WERI-Rb-1 (cell line): ENCODE measurements at regions not wholly inside any gene's neighbourhood (a gene's known extent, or its start where the extent isn't known, plus 50 kb on each side); places are given as distances from the start of the nearest gene placed in this dataset.

Experiments used
- DNase-seq: peaks from one replicate; pipeline ENCODE4 v3.0.0-alpha.2; 2020
- H3K27ac ChIP-seq: fragments of 250-450 bp; sonication (Bioruptor Pico); 2 replicates; pipeline ENCODE4 v1.5.1; 2020; ENCODE audit warnings: mild to moderate bottlenecking, moderate library complexity
- H3K27me3 ChIP-seq: fragments of 250-450 bp; sonication (Bioruptor Pico); 2 replicates; pipeline ENCODE4 v1.5.1; 2021; ENCODE audit warnings: mild to moderate bottlenecking, low read depth, moderate library complexity; ENCODE audit not compliant: insufficient read depth, severe bottlenecking
- H3K36me3 ChIP-seq: fragments of 250-450 bp; sonication (Bioruptor Pico); 2 replicates; pipeline ENCODE4 v1.5.1; 2020; ENCODE audit warnings: mild to moderate bottlenecking, moderate library complexity
- H3K4me3 ChIP-seq: 2 replicates; pipeline ENCODE4 v1.5.1; 2011; ENCODE audit warnings: low read depth, mild to moderate bottlenecking, control low read depth, low read length
- H3K9me3 ChIP-seq: fragments of 250-450 bp; sonication (Bioruptor Pico); 2 replicates; pipeline ENCODE4 v1.5.1; 2021; ENCODE audit warnings: mild to moderate bottlenecking, moderate library complexity; ENCODE audit not compliant: severe bottlenecking
- TF ChIP-seq, protein P1 (sequence below): IDR thresholded peaks from 2 replicates; pipeline ENCODE4 v1.5.1; 2011; ENCODE audit warnings: low read depth, mild to moderate bottlenecking, control low read depth, inconsistent platforms, low read length

DNA sequence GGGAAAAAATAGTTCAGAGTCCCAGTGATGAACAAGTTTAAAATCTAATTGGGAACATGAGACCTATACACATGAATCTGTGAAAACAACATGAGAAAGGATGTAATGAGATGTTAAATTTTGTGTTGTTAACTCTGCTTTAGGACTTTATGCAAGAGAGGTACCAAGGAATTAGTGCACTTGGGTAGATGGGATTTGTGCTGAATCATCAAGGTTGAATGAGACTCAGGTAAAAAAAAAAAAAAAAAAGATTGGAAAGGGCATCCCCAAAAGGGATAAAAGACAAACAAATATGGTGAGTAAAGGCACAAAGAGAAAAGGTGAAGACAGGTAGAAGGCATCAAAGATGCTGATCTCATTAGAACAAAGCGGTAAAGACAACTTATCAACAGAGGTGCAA lies 644.4 kb downstream of the CBLN4 start:
- no peaks in the 10 kb centered on the region for H3K36me3 ChIP-seq
- no peaks in the 10 kb centered on the region for H3K9me3 ChIP-seq
- no peak for DNase-seq
- no peak overlapping the region for H3K4me3 ChIP-seq
- H3K27ac ChIP-seq = no peak overlapping the region
- TF ChIP-seq, protein P1, sequence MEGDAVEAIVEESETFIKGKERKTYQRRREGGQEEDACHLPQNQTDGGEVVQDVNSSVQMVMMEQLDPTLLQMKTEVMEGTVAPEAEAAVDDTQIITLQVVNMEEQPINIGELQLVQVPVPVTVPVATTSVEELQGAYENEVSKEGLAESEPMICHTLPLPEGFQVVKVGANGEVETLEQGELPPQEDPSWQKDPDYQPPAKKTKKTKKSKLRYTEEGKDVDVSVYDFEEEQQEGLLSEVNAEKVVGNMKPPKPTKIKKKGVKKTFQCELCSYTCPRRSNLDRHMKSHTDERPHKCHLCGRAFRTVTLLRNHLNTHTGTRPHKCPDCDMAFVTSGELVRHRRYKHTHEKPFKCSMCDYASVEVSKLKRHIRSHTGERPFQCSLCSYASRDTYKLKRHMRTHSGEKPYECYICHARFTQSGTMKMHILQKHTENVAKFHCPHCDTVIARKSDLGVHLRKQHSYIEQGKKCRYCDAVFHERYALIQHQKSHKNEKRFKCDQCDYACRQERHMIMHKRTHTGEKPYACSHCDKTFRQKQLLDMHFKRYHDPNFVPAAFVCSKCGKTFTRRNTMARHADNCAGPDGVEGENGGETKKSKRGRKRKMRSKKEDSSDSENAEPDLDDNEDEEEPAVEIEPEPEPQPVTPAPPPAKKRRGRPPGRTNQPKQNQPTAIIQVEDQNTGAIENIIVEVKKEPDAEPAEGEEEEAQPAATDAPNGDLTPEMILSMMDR = no peak
- H3K27me3 ChIP-seq = peaks cover 13% of the 10 kb centered on the region

GRCh38 chr20:55354720-55355119 lies 650.6 kb downstream of the CBLN4 start:
- Histone ChIP-seq H3K4me3 (no peak overlapping the region), H3K27me3 (peaks cover 23% of the 10 kb centered on the region), H3K27ac (no peak overlapping the region), H3K9me3 (no peaks in the 10 kb centered on the region), H3K36me3 (no peaks in the 10 kb centered on the region)
- TF ChIP-seq, protein P1 = no peak
- no peak for DNase-seq

DNA sequence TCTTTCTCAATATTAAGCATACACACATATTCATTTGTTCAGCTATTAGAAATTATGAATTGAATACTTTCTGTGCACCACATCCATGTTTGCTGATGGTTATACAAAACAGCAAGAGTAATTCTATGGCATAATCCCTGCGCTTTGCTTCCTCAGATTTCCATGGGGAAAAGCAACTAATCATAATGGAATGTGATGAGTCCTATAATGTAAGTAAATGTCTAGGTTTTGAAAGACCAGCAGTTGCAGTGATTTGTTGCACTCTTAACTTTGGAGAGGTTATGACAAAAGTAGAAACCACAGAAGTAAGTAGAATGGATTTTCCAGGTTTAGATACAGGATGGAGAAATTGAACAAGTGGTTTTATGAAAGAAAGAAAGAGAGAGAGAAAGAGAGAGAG lies 652.1 kb downstream of the CBLN4 start:
- H3K9me3 ChIP-seq = no peaks in the 10 kb centered on the region
- H3K27ac ChIP-seq = no peak overlapping the region

DNA sequence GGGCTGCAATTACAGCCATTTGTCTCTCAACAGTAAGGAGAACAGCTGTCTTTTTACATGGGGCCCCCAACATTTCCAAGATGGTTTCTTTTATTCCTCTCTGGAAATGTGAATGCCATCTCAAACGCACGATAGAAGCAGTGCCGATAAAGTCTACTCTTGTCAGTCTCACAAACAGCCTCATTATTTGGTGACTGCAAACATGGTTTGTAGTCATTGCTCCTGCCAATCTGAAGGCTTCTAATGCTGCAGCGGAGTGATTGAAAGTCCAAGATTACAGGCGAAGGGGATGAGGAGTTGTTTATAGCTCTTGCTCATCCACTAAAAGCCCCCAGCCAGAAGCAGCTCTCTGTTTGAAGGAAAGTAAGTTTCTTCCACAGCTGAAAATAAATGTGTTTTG lies 657.1 kb downstream of the CBLN4 start:
- no peaks in the 10 kb centered on the region for H3K9me3 ChIP-seq
- H3K27me3 ChIP-seq = peaks cover 45% of the 10 kb centered on the region
- TF ChIP-seq, protein P1 = no peak
- DNase-seq = no peak
- H3K4me3 ChIP-seq = no peak overlapping the region
- H3K27ac ChIP-seq = no peak overlapping the region
- no peaks in the 10 kb centered on the region for H3K36me3 ChIP-seq

More for the DNA sequence above, 652.1 kb downstream of the CBLN4 start:
- DNase-seq = no peak
- peaks cover 28% of the 10 kb centered on the region for H3K27me3 ChIP-seq
- TF ChIP-seq, protein P1 = no peak
- no peak overlapping the region for H3K4me3 ChIP-seq
- no peaks in the 10 kb centered on the region for H3K36me3 ChIP-seq

DNA sequence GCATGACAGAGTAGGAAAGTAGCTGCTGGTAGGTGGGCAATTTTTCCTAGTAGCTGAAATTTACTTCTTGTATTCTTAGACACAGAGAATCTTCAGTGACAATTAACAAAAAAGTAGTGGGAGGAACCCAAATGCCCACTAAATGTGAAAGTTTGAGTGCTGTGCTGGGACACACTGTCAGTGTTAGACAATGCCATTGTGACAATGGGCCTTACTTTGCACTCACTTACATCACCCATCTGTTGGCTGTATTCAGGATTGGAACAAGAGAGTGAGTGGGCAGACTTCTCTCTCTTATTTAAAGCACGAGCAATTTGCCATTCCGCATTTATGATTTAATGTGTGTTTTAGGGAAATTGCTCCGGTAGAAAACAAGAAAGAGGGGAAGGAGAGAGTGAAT lies 662.5 kb downstream of the CBLN4 start:
- Histone ChIP-seq H3K27me3 (peaks cover 52% of the 10 kb centered on the region), H3K9me3 (no peaks in the 10 kb centered on the region), H3K36me3 (no peaks in the 10 kb centered on the region), H3K27ac (no peak overlapping the region), H3K4me3 (no peak overlapping the region)
- no peak for DNase-seq
- TF ChIP-seq, protein P1 = no peak

GRCh38 chr20:55333798-55334197 lies 671.5 kb downstream of the CBLN4 start:
- Histone ChIP-seq H3K36me3 (no peaks in the 10 kb centered on the region), H3K27ac (no peak overlapping the region), H3K27me3 (peaks cover 52% of the 10 kb centered on the region), H3K9me3 (no peaks in the 10 kb centered on the region), H3K4me3 (no peak overlapping the region)
- no peak for DNase-seq
- TF ChIP-seq, protein P1 = no peak
